ENCODE measurements at regions not wholly inside any gene's neighbourhood (a gene's known extent, or its start where the extent isn't known, plus 50 kb on each side); places are given as distances from the start of the nearest gene placed in this dataset.
"Not testable (repeated sequence)": the region's sequence is repeated elsewhere in the genome, so short reads cannot be mapped to it uniquely, and the experiment has no call there.

- BruUV-seq (replicated peaks): no TSS peak
- intact Hi-C loops (cut with micrococcal nuclease): no loop called here
- Mint-ChIP-seq H3K4me1 (ENCODE audit: insufficient read depth, unreplicated experiment) (no peaks in the 10 kb centered on the region), H3K27me3 (ENCODE audit: insufficient read depth, unreplicated experiment) (no peaks in the 10 kb centered on the region), H3K9me3 (ENCODE audit: unreplicated experiment) (no peaks in the 10 kb centered on the region), H3K36me3 (ENCODE audit: insufficient read depth, unreplicated experiment) (no peaks in the 10 kb centered on the region), H3K4me3 (ENCODE audit: unreplicated experiment) (no peak overlapping the region), H3K27ac (ENCODE audit: low read depth, unreplicated experiment) (no peak overlapping the region)
- no peak for DNase-seq (ENCODE audit: unreplicated experiment)
- TF ChIP-seq CTCF (IDR thresholded peaks at IDR 0.05; ENCODE audit: unreplicated experiment): no peak
- CTCF ChIA-PET: interaction anchor here (0.6 kb wide), 1 partner anchor 30 kb away, joined by 3 read pairs; no protein-coding TSS in a partner anchor
- POLR2A ChIA-PET: interaction anchor here (0.9 kb wide), 1 partner anchor 11 kb away, joined by 3 read pairs; no protein-coding TSS in a partner anchor
Observed at GRCh38 chr2:188032306-188032705, 259.4 kb upstream of the GULP1 start.

- Mint-ChIP-seq H3K9me3 (ENCODE audit: unreplicated experiment) (no peaks in the 10 kb centered on the region), H3K27ac (ENCODE audit: low read depth, unreplicated experiment) (no peak overlapping the region), H3K27me3 (ENCODE audit: insufficient read depth, unreplicated experiment) (no peaks in the 10 kb centered on the region), H3K4me1 (ENCODE audit: insufficient read depth, unreplicated experiment) (no peaks in the 10 kb centered on the region), H3K4me3 (ENCODE audit: unreplicated experiment) (no peak overlapping the region), H3K36me3 (ENCODE audit: insufficient read depth, unreplicated experiment) (no peaks in the 10 kb centered on the region)
- ChIA-PET POLR2A (no interaction called here), CTCF (interaction anchor here (0.6 kb wide), 1 partner anchor 29 kb away, joined by 3 read pairs; no protein-coding TSS in a partner anchor)
- BruUV-seq (replicated peaks): no TSS peak
- no peak for TF ChIP-seq CTCF (IDR thresholded peaks at IDR 0.05; ENCODE audit: unreplicated experiment)
- DNase-seq (ENCODE audit: unreplicated experiment): no peak
- intact Hi-C loops (cut with micrococcal nuclease): no loop called here
Observed at GRCh38 chr2:188032786-188033185, 258.9 kb upstream of the GULP1 start.

DNA sequence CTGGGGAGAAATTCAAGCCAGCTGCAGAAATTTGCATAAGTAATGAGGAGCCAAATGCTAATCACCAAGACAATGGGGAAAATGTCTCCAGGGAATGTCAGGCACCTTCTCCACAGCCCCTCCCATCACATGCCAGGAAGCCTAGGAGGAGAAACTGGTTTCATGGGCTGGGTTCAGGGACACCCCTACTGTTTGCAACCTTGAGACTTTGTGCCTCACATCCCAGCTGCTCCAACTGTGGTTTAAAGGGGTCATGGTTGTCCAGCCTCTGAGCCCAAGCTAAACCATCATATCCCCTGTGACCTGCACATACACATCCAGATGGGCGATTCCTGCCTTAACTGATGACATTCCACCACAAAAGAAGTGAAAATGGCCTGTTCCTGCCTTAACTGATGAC, 258.4 kb upstream of the GULP1 start:
- H3K36me3 Mint-ChIP-seq (ENCODE audit: insufficient read depth, unreplicated experiment); POLR2A ChIA-PET; CTCF ChIA-PET; H3K4me1 Mint-ChIP-seq (ENCODE audit: insufficient read depth, unreplicated experiment); H3K27ac Mint-ChIP-seq (ENCODE audit: low read depth, unreplicated experiment); intact Hi-C loops (cut with micrococcal nuclease); BruUV-seq (replicated peaks); H3K9me3 Mint-ChIP-seq (ENCODE audit: unreplicated experiment); DNase-seq (ENCODE audit: unreplicated experiment); H3K27me3 Mint-ChIP-seq (ENCODE audit: insufficient read depth, unreplicated experiment); H3K4me3 Mint-ChIP-seq (ENCODE audit: unreplicated experiment): not testable (repeated sequence)

- DNase-seq (ENCODE audit: unreplicated experiment); H3K4me1 Mint-ChIP-seq (ENCODE audit: insufficient read depth, unreplicated experiment); H3K4me3 Mint-ChIP-seq (ENCODE audit: unreplicated experiment); H3K27me3 Mint-ChIP-seq (ENCODE audit: insufficient read depth, unreplicated experiment); intact Hi-C loops (cut with micrococcal nuclease); H3K36me3 Mint-ChIP-seq (ENCODE audit: insufficient read depth, unreplicated experiment); BruUV-seq (replicated peaks); POLR2A ChIA-PET; CTCF ChIA-PET; H3K9me3 Mint-ChIP-seq (ENCODE audit: unreplicated experiment); H3K27ac Mint-ChIP-seq (ENCODE audit: low read depth, unreplicated experiment): not testable (repeated sequence)
Observed at GRCh38 chr2:188034102-188034501, 257.6 kb upstream of the GULP1 start.

DNA sequence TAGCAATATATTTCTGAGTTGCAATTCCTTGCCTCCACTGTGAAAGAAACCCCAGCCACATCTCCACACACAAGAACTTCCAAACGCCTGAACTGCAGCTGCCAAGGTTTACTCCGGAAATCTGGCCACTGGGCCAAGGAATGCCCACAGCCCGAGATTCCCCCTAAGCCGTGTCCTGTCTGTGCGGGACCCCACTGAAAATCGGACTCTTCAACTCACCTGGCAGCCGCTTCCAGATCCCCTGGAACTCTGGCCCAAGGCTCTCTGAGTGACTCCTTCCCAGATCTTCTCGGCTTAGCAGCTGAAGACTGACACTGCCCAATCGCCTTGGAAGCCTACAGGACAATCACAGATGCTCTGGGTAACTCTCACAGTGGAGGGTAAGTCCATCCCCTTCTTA, 256.3 kb upstream of the GULP1 start:
- H3K36me3 Mint-ChIP-seq (ENCODE audit: insufficient read depth, unreplicated experiment); DNase-seq (ENCODE audit: unreplicated experiment); H3K27ac Mint-ChIP-seq (ENCODE audit: low read depth, unreplicated experiment); H3K4me3 Mint-ChIP-seq (ENCODE audit: unreplicated experiment); CTCF ChIA-PET; POLR2A ChIA-PET; H3K9me3 Mint-ChIP-seq (ENCODE audit: unreplicated experiment); H3K27me3 Mint-ChIP-seq (ENCODE audit: insufficient read depth, unreplicated experiment); H3K4me1 Mint-ChIP-seq (ENCODE audit: insufficient read depth, unreplicated experiment); intact Hi-C loops (cut with micrococcal nuclease); BruUV-seq (replicated peaks): not testable (repeated sequence)

DNA sequence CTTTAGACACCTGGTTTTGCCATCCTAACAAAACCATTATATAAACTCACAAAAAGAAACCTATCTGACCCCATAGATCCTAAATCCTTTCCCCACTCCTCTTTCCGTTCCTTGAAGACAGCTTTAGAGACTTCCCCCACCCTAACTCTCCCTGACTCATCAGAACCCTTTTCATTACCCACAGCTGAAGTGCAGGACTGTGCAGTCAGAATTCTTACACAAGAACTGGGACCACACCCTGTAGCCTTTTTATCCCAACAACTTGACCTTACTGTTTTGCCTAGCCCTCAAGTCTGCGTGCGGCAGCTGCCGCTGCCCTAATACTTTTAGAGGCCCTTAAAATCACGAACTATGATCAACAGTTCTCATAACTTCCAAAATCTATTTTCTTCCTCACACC, 254.9 kb upstream of the GULP1 start:
- H3K27ac Mint-ChIP-seq (ENCODE audit: low read depth, unreplicated experiment); H3K9me3 Mint-ChIP-seq (ENCODE audit: unreplicated experiment); H3K27me3 Mint-ChIP-seq (ENCODE audit: insufficient read depth, unreplicated experiment); H3K4me1 Mint-ChIP-seq (ENCODE audit: insufficient read depth, unreplicated experiment); H3K36me3 Mint-ChIP-seq (ENCODE audit: insufficient read depth, unreplicated experiment); BruUV-seq (replicated peaks); H3K4me3 Mint-ChIP-seq (ENCODE audit: unreplicated experiment); intact Hi-C loops (cut with micrococcal nuclease): not testable (repeated sequence)
- DNase-seq (ENCODE audit: unreplicated experiment): peak; percentile 58
- ChIA-PET CTCF (interaction anchor here (1.4 kb wide), 1 partner anchor 256 kb away, joined by 5 read pairs; the partner anchor contains the start of gene GULP1), POLR2A (interaction anchor here (0.6 kb wide), 2 partner anchors 27 to 110 kb away, joined by 3 read pairs; no protein-coding TSS in a partner anchor)

Data from MCF 10A (cell line).